Neuronal stem cell (in vitro differentiated cells): ENCODE measurements at regions not wholly inside any gene's neighbourhood (a gene's known extent, or its start where the extent isn't known, plus 50 kb on each side); places are given as distances from the start of the nearest gene placed in this dataset.

Source experiments
- DNase-seq: peaks from one replicate; pipeline ENCODE4 v3.0.0-alpha.2; 2013; ENCODE audit warnings: low spot score
- H2AFZ ChIP-seq: one replicate; pipeline ENCODE4 v1.6.1; 2013; ENCODE audit warnings: mild to moderate bottlenecking, low read length, inconsistent platforms
- H2AK5ac ChIP-seq: 2 replicates; pipeline ENCODE4 v1.6.1; 2013; ENCODE audit warnings: low read depth, mild to moderate bottlenecking, inconsistent platforms, low read length, moderate library complexity, mixed read lengths
- H2BK120ac ChIP-seq: 2 replicates; pipeline ENCODE4 v1.6.1; 2013; ENCODE audit warnings: low read depth, mild to moderate bottlenecking, inconsistent platforms, low read length, moderate library complexity, mixed read lengths
- H2BK12ac ChIP-seq: one replicate; pipeline ENCODE4 v1.6.1; 2013; ENCODE audit warnings: low read length, inconsistent platforms
- H2BK15ac ChIP-seq: 2 replicates; pipeline ENCODE4 v1.6.1; 2013; ENCODE audit warnings: mild to moderate bottlenecking, low read length, inconsistent platforms, mixed read lengths
- H2BK5ac ChIP-seq: one replicate; pipeline ENCODE4 v1.6.1; 2013; ENCODE audit warnings: inconsistent platforms, mild to moderate bottlenecking, low read length, moderate library complexity
- H3K14ac ChIP-seq: one replicate; pipeline ENCODE4 v1.6.1; 2013; ENCODE audit warnings: low read length, inconsistent platforms
- H3K18ac ChIP-seq: 2 replicates; pipeline ENCODE4 v1.6.1; 2013; ENCODE audit warnings: low read length, inconsistent platforms
- H3K23ac ChIP-seq: 2 replicates; pipeline ENCODE4 v1.6.1; 2013; ENCODE audit warnings: low read depth, mild to moderate bottlenecking, mixed read lengths, low read length, inconsistent platforms; ENCODE audit not compliant: poor library complexity
- H3K27ac ChIP-seq: replicated peaks from 3 replicates; pipeline ENCODE4 v1.5.1; 2013; ENCODE audit warnings: low read length, inconsistent platforms
- H3K27me3 ChIP-seq, 3 experiments: 2 replicates each; pipeline ENCODE4 v1.6.1; 2013; ENCODE audit warnings: low read length in 3 of 3, mild to moderate bottlenecking in 2 of 3, inconsistent platforms in 1 of 3, low read depth in 1 of 3, mixed read lengths in 1 of 3, moderate library complexity in 1 of 3; ENCODE audit not compliant: control insufficient read depth in 3 of 3, insufficient read depth in 3 of 3
- H3K36me3 ChIP-seq, 2 donors: replicated peaks in 1 of 2; 2 replicates each; pipeline ENCODE4 v1.6.1; 2013; ENCODE audit warnings: low read length in 2 of 2; ENCODE audit not compliant: control insufficient read depth in 2 of 2, insufficient read depth in 2 of 2
- H3K4ac ChIP-seq: 2 replicates; pipeline ENCODE4 v1.6.1; 2013; ENCODE audit warnings: inconsistent platforms, mild to moderate bottlenecking, low read length, moderate library complexity
- H3K4me1 ChIP-seq, 2 donors: 1 replicate in 1 of 2; 2 replicates in 1 of 2; pipeline ENCODE4 v1.6.1; 2013; ENCODE audit warnings: low read length in 2 of 2, low read depth in 1 of 2; ENCODE audit not compliant: control insufficient read depth in 2 of 2, insufficient read depth in 1 of 2
- H3K4me2 ChIP-seq: one replicate; pipeline ENCODE4 v1.6.1; 2013; ENCODE audit warnings: mild to moderate bottlenecking, low read length, inconsistent platforms; ENCODE audit not compliant: insufficient read depth, poor library complexity, severe bottlenecking
- H3K4me3 ChIP-seq, 2 donors: 2 replicates each; pipeline ENCODE4 v1.5.1; 2013; ENCODE audit warnings: low read length in 2 of 2, mild to moderate bottlenecking in 2 of 2, inconsistent platforms in 1 of 2, moderate library complexity in 1 of 2
- H3K79me1 ChIP-seq: one replicate; pipeline ENCODE4 v1.6.1; 2013; ENCODE audit warnings: low read depth, mild to moderate bottlenecking, inconsistent platforms, low read length, moderate library complexity
- H3K9ac ChIP-seq: one replicate; pipeline ENCODE4 v1.6.1; 2013; ENCODE audit warnings: mild to moderate bottlenecking, low read depth, low read length, inconsistent platforms; ENCODE audit not compliant: poor library complexity
- H3K9me3 ChIP-seq, 2 donors: replicated peaks in 1 of 2; 2 replicates each; pipeline versions ENCODE3 to v1.6.1; 2013; ENCODE audit warnings: low read length in 2 of 2, mild to moderate bottlenecking in 2 of 2, inconsistent platforms in 1 of 2, low read depth in 1 of 2, mixed read lengths in 1 of 2, moderate library complexity in 1 of 2; ENCODE audit not compliant: control insufficient read depth in 2 of 2, insufficient read depth in 1 of 2
- H4K8ac ChIP-seq: one replicate; pipeline ENCODE4 v1.6.1; 2013; ENCODE audit warnings: low read depth, mild to moderate bottlenecking, inconsistent platforms, low read length, moderate library complexity
- H4K91ac ChIP-seq: one replicate; pipeline ENCODE4 v1.6.1; 2013; ENCODE audit warnings: low read length, low read depth, mild to moderate bottlenecking, inconsistent platforms; ENCODE audit not compliant: poor library complexity
- WGBS, 2 donors: extraction: QIAGEN DNeasy Blood & Tissue Kit; methylation state at CpG; one replicate each; pipeline ENCODE4 v1.1.7; 2013; ENCODE audit warnings: missing lambda C conversion rate in 2 of 2, mixed read lengths in 1 of 2; ENCODE audit not compliant: insufficient read length in 2 of 2, insufficient replicate concordance in 1 of 2; ENCODE audit errors: extremely low coverage in 2 of 2; 5-methylcytosine and 5-hydroxymethylcytosine counted together

GRCh38 chr5:98349251-98349989 lies 424.0 kb upstream of the RGMB start:
- no peak overlapping the region for H3K4me2 ChIP-seq
- H3K14ac ChIP-seq, result no peak overlapping the region
- no peak overlapping the region for H2BK5ac ChIP-seq
- H3K27ac ChIP-seq, result no peak overlapping the region
- H4K91ac ChIP-seq, result no peak overlapping the region
- no peak for DNase-seq
- peaks cover 0 to 2% of the 10 kb centered on the region in 2 donors for H3K36me3 ChIP-seq
- no peak overlapping the region for H4K8ac ChIP-seq
- no peak overlapping the region for H3K4ac ChIP-seq
- no peaks in the 10 kb centered on the region for H3K4me1 ChIP-seq
- peaks cover 4 to 32% of the 10 kb centered on the region in 2 donors for H3K9me3 ChIP-seq
- H3K79me1 ChIP-seq, result no peaks in the 10 kb centered on the region
- H2AK5ac ChIP-seq, result no peak overlapping the region
- WGBS, 2 donors, result no CpG with 5 or more reads among the region's 6 CpGs
- no peaks in the 10 kb centered on the region for H3K27me3 ChIP-seq
- H2BK12ac ChIP-seq, result no peak overlapping the region
- no peak overlapping the region for H2BK15ac ChIP-seq
- H3K18ac ChIP-seq, result no peak overlapping the region
- H3K23ac ChIP-seq, result no peak overlapping the region
- no peak overlapping the region for H3K4me3 ChIP-seq
- H3K9ac ChIP-seq, result no peak overlapping the region
- H2AFZ ChIP-seq, result peak overlapping the region; percentile 51
- H2BK120ac ChIP-seq, result no peak overlapping the region

- Histone ChIP-seq H3K23ac (no peak overlapping the region), H3K4ac (no peak overlapping the region), H2AK5ac (no peak overlapping the region), H3K4me2 (no peak overlapping the region), H3K27ac (no peak overlapping the region), H3K27me3 (no peaks in the 10 kb centered on the region), H3K4me1 (no peaks in the 10 kb centered on the region), H2BK15ac (no peak overlapping the region), H2BK5ac (no peak overlapping the region), H3K4me3 (no peak overlapping the region), H2AFZ (no peak overlapping the region), H2BK120ac (no peak overlapping the region), H3K79me1 (no peaks in the 10 kb centered on the region), H3K9ac (no peak overlapping the region), H4K8ac (no peak overlapping the region), H2BK12ac (no peak overlapping the region), H3K14ac (no peak overlapping the region), H3K9me3 (peaks cover 4 to 32% of the 10 kb centered on the region in 2 donors), H4K91ac (no peak overlapping the region), H3K36me3 (peaks cover 0 to 2% of the 10 kb centered on the region in 2 donors), H3K18ac (no peak overlapping the region)
- no peak for DNase-seq
- no CpG with 5 or more reads among the region's 1 CpG for WGBS, 2 donors
Measured at GRCh38 chr5:98349990-98350365, 423.5 kb upstream of the RGMB start.

GRCh38 chr5:98354922-98355321 lies 418.5 kb upstream of the RGMB start:
- WGBS, 2 donors, result no CpG with 5 or more reads among the region's 2 CpGs
- H3K4me1 ChIP-seq, result no peaks in the 10 kb centered on the region
- no peak overlapping the region for H2AFZ ChIP-seq

GRCh38 chr5:98360548-98360947 lies 412.9 kb upstream of the RGMB start:
- Histone ChIP-seq H2BK15ac (no peak overlapping the region), H4K91ac (no peak overlapping the region), H3K27ac (no peak overlapping the region), H3K79me1 (no peaks in the 10 kb centered on the region), H3K4me2 (no peak overlapping the region), H3K23ac (no peak overlapping the region), H2BK5ac (no peak overlapping the region), H2AFZ (no peak overlapping the region), H2BK120ac (no peak overlapping the region), H3K14ac (no peak overlapping the region), H3K4me1 (no peaks in the 10 kb centered on the region), H4K8ac (no peak overlapping the region), H3K4ac (no peak overlapping the region), H3K36me3 (no peaks in the 10 kb centered on the region), H3K18ac (peak overlapping the region; percentile 54), H3K9me3 (peaks cover 5 to 22% of the 10 kb centered on the region in 2 donors), H2BK12ac (no peak overlapping the region), H3K27me3 (no peaks in the 10 kb centered on the region), H2AK5ac (no peak overlapping the region), H3K9ac (peak overlapping the region; percentile 17), H3K4me3 (peak overlapping the region in 1 of 2 donors; percentile 48)
- no peak for DNase-seq
- WGBS, 2 donors, result no CpG with 5 or more reads among the region's 4 CpGs

More at GRCh38 chr5:98354922-98355321, 418.5 kb upstream of the RGMB start:
- DNase-seq, result no peak
- Histone ChIP-seq H3K9me3 (peaks cover 0 to 46% of the 10 kb centered on the region in 2 donors), H3K36me3 (no peaks in the 10 kb centered on the region), H2BK5ac (no peak overlapping the region), H4K8ac (no peak overlapping the region), H3K14ac (no peak overlapping the region), H3K27ac (no peak overlapping the region), H3K9ac (no peak overlapping the region), H2AK5ac (no peak overlapping the region), H3K4ac (no peak overlapping the region), H3K18ac (no peak overlapping the region), H2BK120ac (no peak overlapping the region), H3K4me3 (no peak overlapping the region), H2BK12ac (no peak overlapping the region), H3K79me1 (no peaks in the 10 kb centered on the region), H4K91ac (no peak overlapping the region), H3K4me2 (no peak overlapping the region), H3K23ac (no peak overlapping the region), H3K27me3 (no peaks in the 10 kb centered on the region), H2BK15ac (no peak overlapping the region)
